Cardiac muscle cell (in vitro differentiated cells and primary cell): ENCODE measurements at regions not wholly inside any gene's neighbourhood (a gene's known extent, or its start where the extent isn't known, plus 50 kb on each side); places are given as distances from the start of the nearest gene placed in this dataset.

Experiments used
- DNase-seq, 2 donors: peaks; one replicate each; pipeline versions ENCODE4 v3.0.0 to v3.0.0-alpha.2; 2010 to 2017; ENCODE audit warnings: low read depth in 1 of 2, low spot score in 1 of 2
- H3K27ac ChIP-seq: fragments of 200-600 bp; sonication (generic); 2 replicates; pipeline ENCODE4 v1.5.1; 2016
- H3K27me3 ChIP-seq: fragments of 200-600 bp; sonication (generic); 2 replicates; pipeline ENCODE4 v1.6.0; 2016; ENCODE audit warnings: control low read depth
- H3K36me3 ChIP-seq: fragments of 200-600 bp; sonication (generic); 2 replicates; pipeline ENCODE4 v1.5.1; 2016; ENCODE audit warnings: control low read depth
- H3K4me1 ChIP-seq: fragments of 200-600 bp; sonication (generic); 2 replicates; pipeline ENCODE4 v1.8.1; 2017; ENCODE audit warnings: low read depth, mild to moderate bottlenecking, mixed run types
- H3K4me3 ChIP-seq: fragments of 200-600 bp; sonication (generic); 2 replicates; pipeline ENCODE4 v1.5.1; 2016; ENCODE audit warnings: mild to moderate bottlenecking
- H3K9me3 ChIP-seq: fragments of 200-600 bp; sonication (generic); 2 replicates; pipeline ENCODE4 v1.5.1; 2017; ENCODE audit warnings: low read depth, mild to moderate bottlenecking, control low read depth
- TF ChIP-seq, protein P1 (sequence below): IDR thresholded peaks from 2 replicates; pipeline ENCODE4 v1.5.1; 2012; ENCODE audit warnings: low read depth, mild to moderate bottlenecking, low read length

DNA sequence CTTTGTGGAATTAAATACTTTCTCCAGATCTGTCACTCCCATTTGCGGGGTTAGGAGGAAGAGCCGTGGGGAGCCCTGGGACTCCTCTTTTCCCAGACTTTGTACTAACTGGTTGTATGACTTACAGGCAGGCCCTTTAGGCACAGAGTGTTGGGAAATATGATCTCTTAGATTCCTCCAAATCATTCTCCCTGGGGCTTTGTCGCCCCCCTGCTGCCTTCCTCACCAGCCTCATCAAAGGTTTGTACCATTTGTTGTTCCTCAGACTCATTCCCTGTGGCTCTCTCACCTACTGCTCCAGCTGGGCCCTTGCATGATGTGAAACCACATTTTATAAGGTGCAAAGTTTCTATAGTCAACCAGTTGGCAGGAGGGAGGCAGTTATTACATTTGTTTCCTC lies 56.4 kb downstream of the CRYGS start:
- peaks cover 7% of the 10 kb centered on the region for H3K4me1 ChIP-seq
- no peaks in the 10 kb centered on the region for H3K36me3 ChIP-seq
- H3K9me3 ChIP-seq, result no peaks in the 10 kb centered on the region
- H3K27ac ChIP-seq, result no peak overlapping the region
- no peak overlapping the region for H3K4me3 ChIP-seq
- no peaks in the 10 kb centered on the region for H3K27me3 ChIP-seq
- peak in 1 of 2 donors; percentile 52 for DNase-seq
- TF ChIP-seq, protein P1, sequence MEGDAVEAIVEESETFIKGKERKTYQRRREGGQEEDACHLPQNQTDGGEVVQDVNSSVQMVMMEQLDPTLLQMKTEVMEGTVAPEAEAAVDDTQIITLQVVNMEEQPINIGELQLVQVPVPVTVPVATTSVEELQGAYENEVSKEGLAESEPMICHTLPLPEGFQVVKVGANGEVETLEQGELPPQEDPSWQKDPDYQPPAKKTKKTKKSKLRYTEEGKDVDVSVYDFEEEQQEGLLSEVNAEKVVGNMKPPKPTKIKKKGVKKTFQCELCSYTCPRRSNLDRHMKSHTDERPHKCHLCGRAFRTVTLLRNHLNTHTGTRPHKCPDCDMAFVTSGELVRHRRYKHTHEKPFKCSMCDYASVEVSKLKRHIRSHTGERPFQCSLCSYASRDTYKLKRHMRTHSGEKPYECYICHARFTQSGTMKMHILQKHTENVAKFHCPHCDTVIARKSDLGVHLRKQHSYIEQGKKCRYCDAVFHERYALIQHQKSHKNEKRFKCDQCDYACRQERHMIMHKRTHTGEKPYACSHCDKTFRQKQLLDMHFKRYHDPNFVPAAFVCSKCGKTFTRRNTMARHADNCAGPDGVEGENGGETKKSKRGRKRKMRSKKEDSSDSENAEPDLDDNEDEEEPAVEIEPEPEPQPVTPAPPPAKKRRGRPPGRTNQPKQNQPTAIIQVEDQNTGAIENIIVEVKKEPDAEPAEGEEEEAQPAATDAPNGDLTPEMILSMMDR, result no peak

DNA sequence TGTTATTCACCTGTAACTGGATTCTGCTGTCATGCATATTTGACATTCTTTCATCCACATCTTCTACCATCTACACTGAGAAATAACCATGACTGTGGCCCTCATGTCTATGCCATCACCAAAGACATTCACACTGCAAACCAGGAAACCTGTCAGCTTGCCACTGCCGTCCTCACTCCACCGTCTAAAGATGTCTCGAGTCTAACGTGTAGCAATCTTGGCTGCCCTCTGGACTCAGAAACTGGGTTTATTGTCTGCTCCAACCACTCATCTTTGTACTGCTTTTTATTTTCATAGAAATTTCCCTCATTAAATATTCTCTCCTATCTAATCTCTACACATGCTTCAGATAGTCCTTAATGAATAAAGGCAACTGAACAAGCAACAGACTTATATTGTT lies 57.1 kb downstream of the CRYGS start:
- TF ChIP-seq, protein P1, result no peak
- Histone ChIP-seq H3K9me3 (no peaks in the 10 kb centered on the region), H3K4me3 (no peak overlapping the region), H3K27me3 (no peaks in the 10 kb centered on the region), H3K36me3 (no peaks in the 10 kb centered on the region), H3K27ac (no peak overlapping the region), H3K4me1 (peaks cover 7% of the 10 kb centered on the region)
- no peak for DNase-seq

DNA sequence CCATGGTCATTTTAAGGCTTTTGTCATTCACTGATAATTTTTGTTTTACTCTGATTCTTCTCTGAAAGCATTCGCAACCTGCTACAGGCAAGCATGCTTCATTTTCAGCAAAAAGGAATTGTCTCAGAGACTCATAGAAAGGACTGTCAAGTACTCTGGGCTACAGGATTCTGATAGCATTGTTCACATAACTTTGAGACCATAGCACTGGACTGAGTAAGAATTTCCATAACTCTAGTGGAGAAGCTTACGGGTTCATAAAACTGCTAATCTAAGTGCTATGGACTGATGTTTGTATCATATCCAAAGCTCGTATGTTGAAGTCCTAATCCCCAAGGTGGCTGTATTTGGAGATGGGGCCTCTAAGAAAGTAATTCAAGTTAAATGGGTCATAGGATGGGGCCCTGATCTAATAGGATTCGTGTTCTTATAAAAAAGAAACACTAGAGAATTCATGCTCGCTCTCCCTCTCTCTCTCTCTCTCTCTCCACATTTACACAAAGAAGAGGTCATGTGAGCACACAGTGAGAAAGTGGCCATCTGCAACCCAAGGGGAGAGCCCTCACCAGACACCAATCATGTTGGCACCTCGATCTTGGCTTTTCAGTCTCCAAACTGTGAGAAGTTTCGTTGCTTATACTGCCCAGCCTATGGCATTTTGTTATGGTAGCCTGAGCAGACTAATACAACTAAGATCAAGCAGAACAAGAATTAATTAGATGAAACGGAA lies 60.4 kb downstream of the CRYGS start:
- Histone ChIP-seq H3K9me3 (no peaks in the 10 kb centered on the region), H3K27me3 (no peaks in the 10 kb centered on the region), H3K27ac (no peak overlapping the region), H3K4me1 (peaks cover 7% of the 10 kb centered on the region), H3K36me3 (no peaks in the 10 kb centered on the region), H3K4me3 (no peak overlapping the region)
- TF ChIP-seq, protein P1, result no peak
- DNase-seq, result peak in 1 of 2 donors; percentile 45

DNA sequence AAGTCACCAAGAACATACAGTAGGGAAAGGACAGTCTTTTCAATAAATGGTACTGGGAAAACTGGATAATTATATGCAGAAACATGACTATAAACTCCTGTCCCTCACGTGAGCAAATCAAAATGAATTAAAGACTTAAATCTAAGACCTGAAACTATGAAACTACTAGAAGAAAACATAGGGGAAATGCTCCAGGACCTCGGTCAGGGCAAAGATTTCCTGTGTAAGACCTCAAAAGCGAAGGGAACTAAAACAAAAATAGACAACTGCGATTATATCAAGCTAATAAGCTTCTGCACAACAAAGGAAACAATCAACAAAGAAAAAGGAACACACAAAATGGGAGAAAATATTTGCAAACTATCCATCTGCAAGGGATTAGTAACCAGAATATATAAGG lies 62.7 kb downstream of the CRYGS start:
- TF ChIP-seq, protein P1, result no peak
- Histone ChIP-seq H3K27ac (no peak overlapping the region), H3K27me3 (no peaks in the 10 kb centered on the region), H3K4me1 (peaks cover 3% of the 10 kb centered on the region), H3K9me3 (no peaks in the 10 kb centered on the region), H3K4me3 (no peak overlapping the region), H3K36me3 (no peaks in the 10 kb centered on the region)
- no peak for DNase-seq

DNA sequence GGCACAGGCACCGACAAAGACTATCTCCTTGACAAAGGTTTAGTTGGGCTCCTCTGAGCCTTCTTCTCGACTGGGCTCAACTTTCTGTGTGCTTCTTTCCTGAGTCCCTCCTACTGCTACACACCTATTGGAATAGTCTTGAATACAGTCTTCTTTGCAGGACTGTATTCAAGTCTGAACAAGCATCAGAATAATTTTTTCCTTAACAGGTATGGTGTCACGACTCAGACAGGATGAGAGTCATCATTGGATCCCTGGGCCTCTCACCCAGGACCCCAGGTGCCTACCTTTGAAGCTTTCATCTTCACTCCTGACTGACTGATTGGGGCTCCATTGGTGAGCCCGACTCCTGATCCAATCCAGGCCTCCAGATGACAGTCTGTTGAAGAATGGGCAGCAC lies 66.3 kb downstream of the CRYGS start:
- DNase-seq, result no peak
- Histone ChIP-seq H3K9me3 (no peaks in the 10 kb centered on the region), H3K36me3 (no peaks in the 10 kb centered on the region), H3K27me3 (no peaks in the 10 kb centered on the region), H3K4me1 (no peaks in the 10 kb centered on the region), H3K27ac (no peak overlapping the region), H3K4me3 (no peak overlapping the region)
- TF ChIP-seq, protein P1, result no peak

DNA sequence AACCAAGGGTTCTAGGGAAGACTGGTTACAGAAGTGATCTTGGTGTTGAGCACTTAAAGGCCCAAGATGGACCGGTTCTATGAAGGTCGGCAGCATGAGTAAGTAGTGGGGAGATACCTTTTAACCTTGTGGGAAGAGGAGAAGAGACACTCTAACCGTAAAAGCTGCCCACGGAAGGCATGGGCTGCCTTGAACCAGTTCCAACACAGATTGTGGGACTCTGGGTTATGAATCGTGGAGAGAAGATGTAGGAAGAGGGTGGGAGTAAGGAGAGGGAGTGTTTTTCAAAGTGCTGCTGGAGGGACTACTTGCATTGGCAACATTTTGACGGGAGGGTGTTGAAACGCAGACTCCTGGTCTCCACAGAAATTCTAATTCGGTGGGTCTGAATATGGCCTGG lies 67.1 kb downstream of the CRYGS start:
- Histone ChIP-seq H3K4me1 (no peaks in the 10 kb centered on the region), H3K9me3 (no peaks in the 10 kb centered on the region), H3K4me3 (no peak overlapping the region), H3K36me3 (no peaks in the 10 kb centered on the region), H3K27me3 (no peaks in the 10 kb centered on the region), H3K27ac (no peak overlapping the region)
- TF ChIP-seq, protein P1, result no peak
- no peak for DNase-seq
